ENCODE measurements at regions not wholly inside any gene's neighbourhood (a gene's known extent, or its start where the extent isn't known, plus 50 kb on each side); places are given as distances from the start of the nearest gene placed in this dataset.

DNA sequence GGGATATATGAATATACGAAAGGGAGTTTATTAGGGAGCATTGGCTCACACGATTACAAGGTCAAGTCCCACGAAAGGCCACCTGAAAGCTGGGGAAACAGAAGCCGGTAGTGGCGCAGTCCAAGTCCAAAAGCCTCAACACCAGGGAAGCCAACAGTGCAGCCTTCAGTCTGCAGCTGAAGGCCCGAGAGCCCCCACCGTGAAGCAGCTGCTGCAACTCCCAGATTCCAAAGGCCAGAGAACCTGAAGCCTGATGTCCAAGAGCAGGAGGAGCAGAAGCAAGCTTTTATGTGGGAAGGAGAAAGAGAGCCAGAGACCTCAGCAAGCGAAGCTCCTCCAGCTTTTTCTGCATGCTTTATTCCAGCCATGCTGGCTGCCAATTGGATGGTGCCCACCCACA is 275.8 kb downstream of the PTTG2 start:
- Histone ChIP-seq H3K27me3 (ENCODE audit: insufficient read depth, low read depth, severe bottlenecking) (no peaks in the 10 kb centered on the region), H3K36me3 (no peaks in the 10 kb centered on the region), H3K9me3 (ENCODE audit: severe bottlenecking) (peaks cover 6% of the 10 kb centered on the region), H3K27ac (no peak overlapping the region), H3K4me3 (ENCODE audit: low read depth, low read length) (no peak overlapping the region)
- TF ChIP-seq, protein P1, sequence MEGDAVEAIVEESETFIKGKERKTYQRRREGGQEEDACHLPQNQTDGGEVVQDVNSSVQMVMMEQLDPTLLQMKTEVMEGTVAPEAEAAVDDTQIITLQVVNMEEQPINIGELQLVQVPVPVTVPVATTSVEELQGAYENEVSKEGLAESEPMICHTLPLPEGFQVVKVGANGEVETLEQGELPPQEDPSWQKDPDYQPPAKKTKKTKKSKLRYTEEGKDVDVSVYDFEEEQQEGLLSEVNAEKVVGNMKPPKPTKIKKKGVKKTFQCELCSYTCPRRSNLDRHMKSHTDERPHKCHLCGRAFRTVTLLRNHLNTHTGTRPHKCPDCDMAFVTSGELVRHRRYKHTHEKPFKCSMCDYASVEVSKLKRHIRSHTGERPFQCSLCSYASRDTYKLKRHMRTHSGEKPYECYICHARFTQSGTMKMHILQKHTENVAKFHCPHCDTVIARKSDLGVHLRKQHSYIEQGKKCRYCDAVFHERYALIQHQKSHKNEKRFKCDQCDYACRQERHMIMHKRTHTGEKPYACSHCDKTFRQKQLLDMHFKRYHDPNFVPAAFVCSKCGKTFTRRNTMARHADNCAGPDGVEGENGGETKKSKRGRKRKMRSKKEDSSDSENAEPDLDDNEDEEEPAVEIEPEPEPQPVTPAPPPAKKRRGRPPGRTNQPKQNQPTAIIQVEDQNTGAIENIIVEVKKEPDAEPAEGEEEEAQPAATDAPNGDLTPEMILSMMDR (IDR thresholded peaks at IDR 0.05; ENCODE audit: low read depth, low read length) = no peak
- DNase-seq = no peak

DNA sequence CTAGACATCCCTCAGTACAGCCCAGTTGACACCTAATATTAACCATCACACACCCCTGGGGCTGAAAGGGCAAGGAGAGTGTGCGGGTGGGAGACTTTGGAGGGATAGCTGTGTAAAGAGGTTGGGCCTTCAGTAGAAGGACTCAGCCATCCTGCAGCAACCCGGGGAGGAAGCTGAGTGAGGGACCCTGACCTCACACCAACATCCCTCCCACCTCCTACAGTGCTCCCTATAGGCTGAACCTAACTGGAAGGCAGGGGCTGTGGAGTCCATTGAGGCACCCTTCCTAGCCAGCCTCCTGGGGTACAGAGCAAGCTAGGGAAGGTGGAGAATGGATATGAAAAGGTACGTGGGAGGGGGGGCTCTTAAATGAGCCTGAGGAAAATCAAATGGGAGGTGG is 276.3 kb downstream of the PTTG2 start:
- H3K36me3 ChIP-seq = no peaks in the 10 kb centered on the region
- H3K4me3 ChIP-seq (ENCODE audit: low read depth, low read length) = no peak overlapping the region
- peaks cover 6% of the 10 kb centered on the region for H3K9me3 ChIP-seq (ENCODE audit: severe bottlenecking)
- no peak overlapping the region for H3K27ac ChIP-seq
- H3K27me3 ChIP-seq (ENCODE audit: insufficient read depth, low read depth, severe bottlenecking) = no peaks in the 10 kb centered on the region
- DNase-seq = no peak
- TF ChIP-seq, protein P1 (IDR thresholded peaks at IDR 0.05; ENCODE audit: low read depth, low read length) = no peak

DNA sequence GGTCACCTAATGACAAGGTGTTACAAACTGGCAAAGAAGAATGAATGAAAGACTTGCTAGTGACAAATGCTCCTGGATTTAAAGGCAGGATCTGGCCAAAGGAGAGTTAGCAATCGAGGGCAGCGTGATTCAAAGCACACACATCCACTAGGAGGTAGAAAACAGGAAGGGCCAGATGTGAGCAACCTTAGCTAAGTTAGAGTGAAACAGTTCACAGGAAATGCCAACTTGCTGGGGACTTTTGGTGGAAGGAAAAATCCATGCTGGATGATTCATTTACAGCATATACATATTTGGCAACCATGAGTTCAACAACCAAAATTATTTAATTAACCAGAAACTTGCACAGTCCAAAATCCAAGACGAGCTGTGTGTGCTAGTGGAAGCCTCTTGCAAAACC is 276.9 kb downstream of the PTTG2 start:
- H3K27me3 ChIP-seq (ENCODE audit: insufficient read depth, low read depth, severe bottlenecking) = no peaks in the 10 kb centered on the region
- TF ChIP-seq, protein P1 (IDR thresholded peaks at IDR 0.05; ENCODE audit: low read depth, low read length) = no peak
- H3K27ac ChIP-seq = no peak overlapping the region
- H3K9me3 ChIP-seq (ENCODE audit: severe bottlenecking) = peaks cover 6% of the 10 kb centered on the region
- H3K36me3 ChIP-seq = no peaks in the 10 kb centered on the region
- H3K4me3 ChIP-seq (ENCODE audit: low read depth, low read length) = no peak overlapping the region
- DNase-seq = no peak

DNA sequence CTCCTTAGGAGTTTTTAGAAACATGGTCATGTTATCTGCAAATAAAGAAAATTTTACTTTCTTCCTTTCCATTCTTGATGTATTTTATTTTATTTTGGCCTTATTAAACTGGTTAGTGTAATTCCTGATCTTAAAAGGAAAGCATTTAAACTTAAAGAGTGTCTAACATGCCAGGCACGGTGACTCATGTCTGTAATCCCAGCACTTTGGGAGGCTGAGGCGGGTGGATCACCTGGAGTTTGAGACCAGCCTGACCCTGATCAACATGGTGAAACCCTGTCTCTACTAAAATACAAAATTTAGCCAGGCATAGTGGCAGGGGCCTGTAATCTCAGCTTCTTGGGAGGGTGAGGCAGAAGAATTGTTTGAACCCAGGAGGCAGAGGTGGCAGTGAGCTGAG is 281.3 kb downstream of the PTTG2 start:
- no peaks in the 10 kb centered on the region for H3K9me3 ChIP-seq (ENCODE audit: severe bottlenecking)
- no peaks in the 10 kb centered on the region for H3K36me3 ChIP-seq
- TF ChIP-seq, protein P1 (IDR thresholded peaks at IDR 0.05; ENCODE audit: low read depth, low read length) = no peak
- no peaks in the 10 kb centered on the region for H3K27me3 ChIP-seq (ENCODE audit: insufficient read depth, low read depth, severe bottlenecking)
- H3K27ac ChIP-seq = no peak overlapping the region
- DNase-seq = no peak
- H3K4me3 ChIP-seq (ENCODE audit: low read depth, low read length) = no peak overlapping the region

DNA sequence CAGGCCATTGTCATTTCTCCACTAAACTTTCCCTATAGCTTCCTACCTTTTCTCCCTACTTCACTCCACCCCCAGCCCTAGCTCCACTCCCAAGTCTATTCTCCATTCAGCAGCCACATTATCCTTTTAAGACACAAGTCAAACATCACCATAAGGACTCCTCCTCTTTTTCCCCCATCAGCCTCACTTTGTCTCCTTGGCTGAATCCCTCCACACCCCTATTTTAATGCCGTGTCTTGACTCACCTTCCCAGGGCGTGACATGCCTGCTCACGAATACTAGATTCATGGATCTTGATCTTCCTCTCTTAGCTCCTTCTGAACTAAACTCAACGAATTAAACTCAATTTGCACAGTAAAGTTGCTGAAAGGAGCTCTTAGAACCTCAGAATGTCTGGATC is 281.9 kb downstream of the PTTG2 start:
- no peak for DNase-seq
- Histone ChIP-seq H3K27me3 (ENCODE audit: insufficient read depth, low read depth, severe bottlenecking) (no peaks in the 10 kb centered on the region), H3K27ac (no peak overlapping the region), H3K36me3 (no peaks in the 10 kb centered on the region), H3K9me3 (ENCODE audit: severe bottlenecking) (no peaks in the 10 kb centered on the region), H3K4me3 (ENCODE audit: low read depth, low read length) (no peak overlapping the region)
- TF ChIP-seq, protein P1 (IDR thresholded peaks at IDR 0.05; ENCODE audit: low read depth, low read length) = no peak

DNA sequence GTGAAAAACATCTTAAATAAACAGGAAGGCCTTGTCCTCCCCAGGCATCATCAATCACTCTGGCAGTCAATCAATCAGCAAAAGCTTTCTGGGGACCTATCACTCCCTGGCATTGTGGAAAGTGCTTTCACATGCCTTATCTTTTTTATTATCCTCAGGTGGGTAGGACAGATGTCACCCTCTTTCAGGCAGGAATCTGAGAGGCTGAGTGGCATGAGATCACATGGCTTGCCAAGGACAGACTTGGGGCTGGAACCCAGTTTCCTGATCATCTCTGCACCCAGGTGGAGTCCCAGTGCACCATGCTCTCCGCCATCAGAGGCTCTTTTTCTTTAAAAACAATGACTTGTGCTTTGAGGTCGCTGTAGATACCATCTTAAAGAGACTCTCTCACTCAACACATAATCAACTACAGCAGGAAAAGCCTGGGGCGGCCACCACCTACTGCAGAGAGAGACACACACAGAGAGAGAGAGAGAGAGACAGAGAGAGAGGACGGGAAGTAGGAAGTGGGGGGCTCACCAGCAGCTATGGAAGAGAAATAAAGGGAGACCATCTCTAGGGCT is 282.7 kb downstream of the PTTG2 start:
- Histone ChIP-seq H3K4me3 (ENCODE audit: low read depth, low read length) (no peak overlapping the region), H3K27me3 (ENCODE audit: insufficient read depth, low read depth, severe bottlenecking) (no peaks in the 10 kb centered on the region), H3K27ac (no peak overlapping the region), H3K36me3 (no peaks in the 10 kb centered on the region), H3K9me3 (ENCODE audit: severe bottlenecking) (no peaks in the 10 kb centered on the region)
- no peak for DNase-seq
- TF ChIP-seq, protein P1 (IDR thresholded peaks at IDR 0.05; ENCODE audit: low read depth, low read length) = no peak

Measured in WERI-Rb-1 (cell line).